Testis (tissue), 2 donors: ENCODE measurements at regions not wholly inside any gene's neighbourhood (a gene's known extent, or its start where the extent isn't known, plus 50 kb on each side); places are given as distances from the start of the nearest gene placed in this dataset.
A peak's percentile ranks its signal among the peaks of the same experiment; 100 is the strongest.

Experiments used
- DNase-seq: peaks from one replicate; pipeline ENCODE4 v3.0.0-alpha.2; 2019
- H3K27ac ChIP-seq, 2 donors: fragments of 200-600 bp; sonication (generic); one replicate each; pipeline ENCODE4 v1.5.1; 2019
- H3K27me3 ChIP-seq: fragments of 200-600 bp; sonication (generic); one replicate; pipeline ENCODE4 v1.5.1; 2019
- H3K36me3 ChIP-seq: fragments of 200-600 bp; sonication (generic); one replicate; pipeline ENCODE4 v1.5.1; 2017; ENCODE audit warnings: low read depth; ENCODE audit errors: missing control alignments
- H3K4me1 ChIP-seq: fragments of 200-600 bp; sonication (generic); one replicate; pipeline ENCODE4 v1.5.1; 2019
- H3K4me3 ChIP-seq, 2 donors: fragments of 200-600 bp; sonication (generic); one replicate each; pipeline ENCODE4 v1.5.1; 2017 to 2019
- H3K9me3 ChIP-seq: fragments of 200-600 bp; sonication (generic); one replicate; pipeline ENCODE4 v1.5.1; 2017
- CTCF ChIP-seq, 3 experiments: fragments of 450-650 bp in 2 of 3; fragments of 200-600 bp in 1 of 3; sonication (generic) in 1 of 3; IDR thresholded peaks; one replicate each; pipeline ENCODE4 v1.5.1; 2016 to 2019; ENCODE audit warnings: antibody characterized with exemption in 3 of 3, mild to moderate bottlenecking in 2 of 3, moderate library complexity in 1 of 3
- POLR2A ChIP-seq: fragments of 450-650 bp; IDR thresholded peaks from one replicate; pipeline ENCODE4 v1.6.1; 2017; ENCODE audit warnings: antibody characterized with exemption, mild to moderate bottlenecking, moderate library complexity
- WGBS, 2 donors: methylation state at CpG; one replicate each; pipeline ENCODE4 v1.1.5; 2018; 5-methylcytosine and 5-hydroxymethylcytosine counted together
- intact Hi-C: fragments of 100-400 bp; cut with DNase I; formaldehyde crosslinking; loops from one replicate; pipeline ENCODE4 v1.15.1; 2023; ENCODE audit warnings: low total_unique reads

- intact Hi-C loops: no loop called here
Observed at GRCh38 chr1:238258510-238258909, 367.8 kb upstream of the ZP4 start.

GRCh38 chr1:238257018-238257621, 366.4 kb upstream of the ZP4 start:
- Histone ChIP-seq H3K4me1 (no peaks in the 10 kb centered on the region), H3K27me3 (no peaks in the 10 kb centered on the region), H3K27ac (no peak overlapping the region), H3K9me3 (no peaks in the 10 kb centered on the region), H3K4me3 (no peak overlapping the region), H3K36me3 (no peaks in the 10 kb centered on the region)
- intact Hi-C loops: no loop called here
- WGBS, 2 donors: 75 to 82% methylated on average over 7 of the region's 7 CpGs
- DNase-seq: no peak
- TF ChIP-seq CTCF (IDR thresholded peaks at IDR 0.05): no peak
- TF ChIP-seq POLR2A: no peak

More at GRCh38 chr1:238258510-238258909, 367.8 kb upstream of the ZP4 start:
- no peak for TF ChIP-seq POLR2A
- no peak for TF ChIP-seq CTCF (IDR thresholded peaks at IDR 0.05)
- Histone ChIP-seq H3K27me3 (no peaks in the 10 kb centered on the region), H3K4me3 (no peak overlapping the region), H3K36me3 (no peaks in the 10 kb centered on the region), H3K27ac (no peak overlapping the region), H3K9me3 (no peaks in the 10 kb centered on the region), H3K4me1 (no peaks in the 10 kb centered on the region)
- no peak for DNase-seq

GRCh38 chr1:238254935-238255334, 364.2 kb upstream of the ZP4 start:
- no peak for DNase-seq
- Histone ChIP-seq H3K9me3 (no peaks in the 10 kb centered on the region), H3K4me1 (no peaks in the 10 kb centered on the region), H3K27me3 (no peaks in the 10 kb centered on the region), H3K27ac (no peak overlapping the region), H3K4me3 (no peak overlapping the region), H3K36me3 (no peaks in the 10 kb centered on the region)
- TF ChIP-seq CTCF (IDR thresholded peaks at IDR 0.05) (no peak), POLR2A (no peak)
- WGBS, 2 donors: 75 to 80% methylated on average over 3 of the region's 3 CpGs
- intact Hi-C loops: no loop called here

- H3K9me3 ChIP-seq: no peaks in the 10 kb centered on the region
- no peaks in the 10 kb centered on the region for H3K27me3 ChIP-seq
- no peaks in the 10 kb centered on the region for H3K4me1 ChIP-seq
- DNase-seq: peak; percentile 78
- TF ChIP-seq POLR2A (no peak), CTCF (IDR thresholded peaks at IDR 0.05) (peak in 1 of 3 experiments; percentile 19)
- intact Hi-C loops: no loop called here
- 62 to 70% methylated on average over 15 of the region's 15 CpGs for WGBS, 2 donors
- H3K27ac ChIP-seq: no peak overlapping the region
- H3K36me3 ChIP-seq: no peaks in the 10 kb centered on the region
- no peak overlapping the region for H3K4me3 ChIP-seq
Observed at GRCh38 chr1:238252033-238252802, 361.5 kb upstream of the ZP4 start.

- WGBS, 2 donors: 89 to 95% methylated on average over 3 of the region's 3 CpGs
- Histone ChIP-seq H3K27me3 (no peaks in the 10 kb centered on the region), H3K4me1 (no peaks in the 10 kb centered on the region), H3K27ac (no peak overlapping the region), H3K4me3 (no peak overlapping the region), H3K36me3 (no peaks in the 10 kb centered on the region), H3K9me3 (no peaks in the 10 kb centered on the region)
- TF ChIP-seq CTCF (IDR thresholded peaks at IDR 0.05) (no peak), POLR2A (no peak)
- intact Hi-C loops: no loop called here
- no peak for DNase-seq
Observed at GRCh38 chr1:238248356-238248755, 357.6 kb upstream of the ZP4 start.
